ENCODE measurements at regions not wholly inside any gene's neighbourhood (a gene's known extent, or its start where the extent isn't known, plus 50 kb on each side); places are given as distances from the start of the nearest gene placed in this dataset.

DNA sequence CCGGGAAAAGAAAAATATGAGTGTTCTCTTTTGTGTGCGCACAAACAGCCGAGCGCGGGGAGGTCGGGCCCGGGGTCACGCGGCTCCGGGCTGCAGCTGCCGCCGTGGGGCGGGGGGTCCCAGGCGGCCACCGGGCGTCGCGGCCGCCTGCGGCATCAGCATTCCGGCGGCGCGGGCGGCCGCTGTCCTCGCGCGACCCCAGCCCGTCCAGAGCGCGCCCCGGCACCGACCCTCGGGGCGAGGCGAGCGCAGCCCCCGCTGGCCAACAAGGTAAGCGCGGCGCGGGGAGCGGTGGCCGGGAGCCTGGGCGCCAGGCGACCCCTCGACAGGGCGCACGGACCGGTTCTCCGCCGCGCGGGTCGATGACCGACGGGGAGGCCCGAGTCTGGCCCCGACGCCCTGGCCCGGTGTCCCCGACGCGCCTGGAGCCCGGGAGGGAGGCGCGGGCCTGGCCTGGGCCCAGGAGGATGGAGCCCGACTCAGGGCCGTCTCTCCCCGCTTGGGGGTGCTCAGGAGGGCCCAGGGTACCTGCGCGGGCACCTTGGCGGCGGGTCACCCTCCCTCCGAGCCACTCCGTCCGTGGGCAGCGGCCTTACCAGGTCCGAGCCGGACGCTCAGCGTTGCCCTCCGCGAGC is 103.9 kb upstream of the DIO3 start:
- DNase-seq (ENCODE audit: insufficient read length), result no peak
- no peak for FAIRE-seq
- TF ChIP-seq POLR2A (IDR thresholded peaks at IDR 0.05; ENCODE audit: low read depth, low read length), result no peak
- no peak for TF ChIP-seq TAF1 (IDR thresholded peaks at IDR 0.05; ENCODE audit: borderline replicate concordance, low read depth, low read length)
- TF ChIP-seq POLR2AphosphoS5 (IDR thresholded peaks at IDR 0.05; ENCODE audit: low read depth, low read length), result no peak

DNA sequence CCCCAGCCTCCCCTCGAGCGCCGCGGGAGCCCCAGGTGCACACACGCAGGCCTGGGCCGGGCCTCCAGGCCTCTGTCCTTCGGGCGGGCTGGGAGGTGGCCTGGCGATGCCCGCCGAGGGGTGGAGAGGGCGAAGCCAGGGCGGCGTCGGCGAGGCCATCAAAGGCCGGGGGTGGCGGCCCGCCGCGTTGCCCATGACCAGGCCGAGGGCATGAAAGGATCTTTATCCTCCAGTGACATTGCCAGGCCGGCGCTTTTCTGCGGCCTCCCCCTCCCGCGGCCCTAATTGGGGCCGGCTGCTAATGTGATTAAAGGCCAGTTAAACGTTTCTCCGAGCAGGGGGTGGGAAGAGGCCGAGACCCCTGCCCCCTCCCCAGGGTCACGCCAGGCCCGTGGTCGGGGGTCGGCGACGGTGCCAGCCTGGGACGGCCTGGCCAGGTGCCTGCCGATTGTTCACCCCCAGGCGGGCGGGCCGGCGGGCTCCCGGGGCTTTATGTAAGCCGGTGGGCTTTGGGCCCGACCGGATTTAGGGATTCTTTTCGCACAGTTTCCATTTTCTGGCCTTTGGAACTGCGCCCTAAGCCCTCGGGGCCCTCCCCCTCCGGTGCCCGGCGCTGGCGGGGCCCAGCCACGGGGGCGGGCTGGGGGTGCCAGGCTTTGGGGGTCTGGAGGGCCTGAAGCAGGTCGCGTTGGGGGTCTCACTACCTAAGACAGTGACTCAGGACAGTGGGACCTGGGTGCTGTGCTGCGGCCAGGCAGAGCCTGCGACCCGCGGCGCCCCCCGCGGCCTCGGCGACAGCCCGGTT is 103.2 kb upstream of the DIO3 start:
- no peak for FAIRE-seq
- no peak for DNase-seq (ENCODE audit: insufficient read length)
- TF ChIP-seq POLR2AphosphoS5 (IDR thresholded peaks at IDR 0.05; ENCODE audit: low read depth, low read length), result no peak
- TF ChIP-seq TAF1 (IDR thresholded peaks at IDR 0.05; ENCODE audit: borderline replicate concordance, low read depth, low read length), result no peak
- TF ChIP-seq POLR2A (IDR thresholded peaks at IDR 0.05; ENCODE audit: low read depth, low read length), result no peak

DNA sequence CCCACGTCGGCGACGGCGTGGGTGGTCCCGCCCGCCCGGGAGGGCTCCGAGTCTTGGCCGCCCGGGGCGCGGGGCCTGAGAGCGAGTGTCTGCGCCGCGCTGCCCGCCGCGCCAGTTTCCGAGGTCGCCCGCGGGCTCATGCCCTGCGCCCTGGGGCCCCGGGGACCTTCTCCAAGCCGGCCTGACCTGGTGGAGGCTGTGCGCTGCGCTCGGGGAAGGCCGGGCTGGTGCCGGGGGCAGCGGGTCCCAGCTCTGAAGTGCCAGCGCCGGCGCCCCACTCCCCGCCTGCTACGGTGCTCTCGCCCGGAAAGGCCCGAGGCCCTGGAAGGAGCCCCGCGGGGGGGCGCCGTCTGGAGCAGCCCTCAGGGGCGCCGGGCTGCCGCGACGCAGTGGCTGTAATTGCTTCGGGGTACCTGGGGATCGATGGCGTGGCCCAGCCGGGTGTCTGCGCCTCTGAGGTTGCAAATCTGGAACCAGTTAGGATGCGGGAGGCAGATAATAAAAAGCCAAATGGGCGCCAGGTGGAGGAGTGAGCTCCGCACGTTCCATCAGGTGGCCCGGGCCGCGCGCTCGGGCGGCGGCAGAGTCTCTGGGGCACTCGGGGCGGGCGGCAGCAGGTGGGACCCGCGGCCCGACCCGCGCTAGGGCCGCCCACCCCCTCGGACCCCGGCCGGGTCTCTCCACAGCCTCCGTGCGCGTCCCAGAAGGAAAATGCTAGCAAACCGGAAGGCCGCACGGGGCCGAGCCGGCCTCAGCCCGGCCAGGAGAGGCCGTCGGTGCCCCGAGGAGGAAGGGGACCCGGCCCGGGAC is 102.3 kb upstream of the DIO3 start:
- FAIRE-seq (no peak), DNase-seq (ENCODE audit: insufficient read length) (no peak)
- TF ChIP-seq TAF1 (IDR thresholded peaks at IDR 0.05; ENCODE audit: borderline replicate concordance, low read depth, low read length) (no peak), POLR2AphosphoS5 (IDR thresholded peaks at IDR 0.05; ENCODE audit: low read depth, low read length) (no peak), POLR2A (IDR thresholded peaks at IDR 0.05; ENCODE audit: low read depth, low read length) (no peak)

DNA sequence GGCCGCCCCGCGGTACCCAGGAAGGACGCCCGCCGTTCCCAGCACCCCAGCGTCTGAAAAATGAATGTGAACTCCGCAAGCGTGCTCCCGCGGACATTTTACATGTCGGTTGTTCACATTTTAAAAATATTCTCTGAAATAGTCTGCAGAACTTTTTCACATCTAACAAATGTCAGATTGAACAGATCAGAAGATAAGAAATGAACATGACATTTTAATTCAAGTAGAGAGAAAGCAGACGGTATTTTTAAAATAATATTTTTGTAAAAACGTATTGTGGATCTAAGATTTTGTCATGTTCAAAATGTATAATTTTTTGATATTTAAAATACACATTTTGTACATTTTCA is 101.8 kb upstream of the DIO3 start:
- no peak for TF ChIP-seq POLR2A (IDR thresholded peaks at IDR 0.05; ENCODE audit: low read depth, low read length)
- TF ChIP-seq TAF1 (IDR thresholded peaks at IDR 0.05; ENCODE audit: borderline replicate concordance, low read depth, low read length), result no peak
- TF ChIP-seq POLR2AphosphoS5 (IDR thresholded peaks at IDR 0.05; ENCODE audit: low read depth, low read length), result no peak
- FAIRE-seq (no peak), DNase-seq (ENCODE audit: insufficient read length) (no peak)

DNA sequence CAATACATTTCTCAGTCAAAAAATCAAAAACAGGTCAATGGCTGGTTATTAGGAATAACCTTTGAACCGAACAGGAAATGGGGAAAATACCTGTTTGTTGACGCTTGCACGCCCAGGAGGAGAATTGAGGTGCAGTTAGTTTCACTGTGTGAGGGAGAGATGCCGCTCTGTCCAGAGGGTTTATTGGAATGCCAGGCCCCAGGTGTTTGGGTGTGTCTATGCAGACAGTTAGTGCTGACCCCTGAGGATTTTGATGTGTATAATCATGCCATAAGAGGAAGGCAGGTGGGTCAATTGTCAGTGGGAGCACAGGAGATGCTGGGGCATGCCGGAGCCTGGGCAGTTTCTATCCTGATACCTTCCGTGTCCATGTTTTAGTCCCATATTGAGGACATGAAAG is 100.8 kb upstream of the DIO3 start:
- TF ChIP-seq POLR2AphosphoS5 (IDR thresholded peaks at IDR 0.05; ENCODE audit: low read depth, low read length) (no peak), TAF1 (IDR thresholded peaks at IDR 0.05; ENCODE audit: borderline replicate concordance, low read depth, low read length) (no peak), POLR2A (IDR thresholded peaks at IDR 0.05; ENCODE audit: low read depth, low read length) (no peak)
- DNase-seq (ENCODE audit: insufficient read length) (no peak), FAIRE-seq (no peak)

DNA sequence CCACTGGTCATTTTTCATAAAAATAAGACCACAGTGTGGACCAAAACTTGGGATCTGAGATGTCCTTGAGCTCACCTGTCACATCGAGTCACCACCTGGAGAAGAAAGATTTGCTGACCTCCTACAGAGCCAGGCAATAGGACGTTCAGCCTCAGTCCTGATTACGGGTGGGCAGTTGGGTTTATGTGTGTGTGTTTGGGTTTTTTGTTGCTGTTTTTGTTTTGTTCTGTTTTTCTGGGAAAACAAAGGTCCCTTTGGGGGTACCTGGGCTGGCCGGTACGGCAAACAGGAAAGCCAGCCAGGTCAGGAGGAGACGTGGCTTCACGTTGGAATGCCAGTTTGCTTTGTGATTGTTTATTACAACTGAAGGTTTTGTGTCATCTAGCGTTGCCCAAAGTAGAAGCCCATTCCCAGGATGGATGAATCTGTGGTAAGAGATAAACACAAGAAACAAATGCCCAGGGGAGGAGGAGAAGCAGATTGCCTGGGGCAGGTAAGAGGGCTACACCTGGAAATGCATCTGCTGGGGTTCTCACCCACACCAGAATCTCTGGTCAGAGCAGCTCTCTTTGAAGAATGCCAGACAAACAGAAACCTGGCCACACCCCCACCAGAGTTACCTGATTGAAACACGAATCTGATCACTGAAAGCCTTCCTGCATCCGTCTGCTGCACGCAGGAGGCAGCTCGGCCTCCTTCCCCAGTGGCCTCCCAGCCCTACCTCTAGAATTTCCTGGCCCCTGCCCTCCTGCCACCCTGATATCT is 100.1 kb upstream of the DIO3 start:
- TF ChIP-seq POLR2A (IDR thresholded peaks at IDR 0.05; ENCODE audit: low read depth, low read length) (no peak), POLR2AphosphoS5 (IDR thresholded peaks at IDR 0.05; ENCODE audit: low read depth, low read length) (no peak), TAF1 (IDR thresholded peaks at IDR 0.05; ENCODE audit: borderline replicate concordance, low read depth, low read length) (no peak)
- no peak for DNase-seq (ENCODE audit: insufficient read length)
- FAIRE-seq, result no peak

DNA sequence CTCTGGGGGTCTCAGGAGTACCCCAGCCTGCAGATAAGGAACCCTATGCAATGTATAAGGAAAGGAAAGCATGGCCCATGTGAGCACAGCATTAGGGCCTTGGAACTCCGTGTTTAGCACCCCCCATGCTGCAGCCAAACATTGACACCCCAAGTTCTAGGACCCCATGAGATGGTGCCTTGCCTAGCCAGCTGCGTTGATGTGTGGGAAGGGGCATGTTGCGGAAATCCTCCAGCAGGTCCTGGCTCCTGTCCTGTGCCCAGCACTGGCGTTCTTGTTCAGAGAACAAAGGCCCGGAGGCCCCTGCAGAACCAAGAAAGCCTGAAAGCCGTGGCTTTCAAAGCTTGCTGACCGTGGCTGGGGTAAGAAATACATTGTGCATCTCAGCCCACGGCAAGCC is 99.4 kb upstream of the DIO3 start:
- TF ChIP-seq TAF1 (IDR thresholded peaks at IDR 0.05; ENCODE audit: borderline replicate concordance, low read depth, low read length), result no peak
- no peak for TF ChIP-seq POLR2A (IDR thresholded peaks at IDR 0.05; ENCODE audit: low read depth, low read length)
- no peak for TF ChIP-seq POLR2AphosphoS5 (IDR thresholded peaks at IDR 0.05; ENCODE audit: low read depth, low read length)
- FAIRE-seq, result no peak
- DNase-seq (ENCODE audit: insufficient read length), result no peak

DNA sequence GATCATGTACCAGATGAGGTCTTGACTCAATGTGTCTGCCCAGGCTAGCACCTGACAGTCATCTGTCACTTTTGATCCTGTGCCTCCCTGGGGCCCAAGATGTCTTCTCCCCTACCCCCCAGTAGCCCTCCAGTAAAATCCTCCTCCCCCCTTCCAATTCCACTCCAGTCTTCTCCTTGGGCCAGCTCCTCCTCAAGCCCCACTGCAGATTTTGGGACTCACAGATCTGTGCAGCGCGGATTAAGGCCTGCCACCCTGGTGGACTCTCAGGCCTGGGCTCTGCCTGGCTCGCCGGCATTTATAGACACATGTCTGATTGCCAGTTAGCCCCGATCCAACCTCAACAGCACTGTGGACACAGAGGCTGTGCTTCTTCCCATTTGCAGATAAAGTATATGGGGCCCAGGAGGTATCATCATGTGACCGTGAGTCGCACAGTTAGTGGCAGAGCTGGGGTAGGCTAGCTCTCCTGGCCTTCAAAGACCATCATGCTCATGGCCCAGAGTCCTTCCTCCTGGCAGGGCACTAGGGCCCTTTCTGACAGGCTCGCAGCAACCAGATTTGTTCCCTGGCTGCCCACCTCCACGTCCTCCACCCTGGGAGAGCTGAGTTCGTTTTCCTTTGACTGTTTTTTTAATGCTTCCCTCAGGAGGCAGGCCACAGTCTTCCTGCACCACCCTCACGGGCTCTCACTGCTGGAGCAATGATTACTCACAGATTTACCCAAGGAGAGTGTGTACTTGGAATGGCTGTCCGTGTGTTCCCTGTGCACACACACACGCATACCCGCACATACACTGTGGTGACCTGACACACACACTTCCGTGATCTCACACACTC is 98.3 kb upstream of the DIO3 start:
- no peak for TF ChIP-seq TAF1 (IDR thresholded peaks at IDR 0.05; ENCODE audit: borderline replicate concordance, low read depth, low read length)
- TF ChIP-seq POLR2A (IDR thresholded peaks at IDR 0.05; ENCODE audit: low read depth, low read length), result no peak
- no peak for TF ChIP-seq POLR2AphosphoS5 (IDR thresholded peaks at IDR 0.05; ENCODE audit: low read depth, low read length)
- FAIRE-seq (no peak), DNase-seq (ENCODE audit: insufficient read length) (no peak)

DNA sequence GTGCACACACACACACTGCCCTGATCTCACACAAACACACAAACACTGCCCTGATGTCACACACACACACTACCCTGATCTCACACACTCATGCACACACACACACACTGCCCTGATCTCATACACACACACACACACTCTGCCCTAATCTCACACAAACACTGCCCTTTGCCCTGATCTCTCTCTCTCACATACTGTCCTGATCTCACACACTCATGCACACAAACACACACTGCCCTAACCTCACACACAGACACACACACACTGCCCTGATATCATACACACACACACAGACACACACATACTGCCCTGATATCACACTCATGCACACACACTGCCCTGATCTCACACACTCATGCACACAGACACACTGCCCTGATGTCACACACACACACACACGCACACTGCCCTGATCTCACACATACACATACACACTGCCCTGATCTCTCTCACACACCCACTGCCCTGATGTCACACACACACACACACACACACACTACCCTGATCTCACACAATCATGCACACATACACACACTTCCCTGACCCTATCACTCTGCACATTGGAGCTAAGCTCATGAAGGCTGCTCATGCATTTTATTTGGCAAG is 97.6 kb upstream of the DIO3 start:
- TF ChIP-seq TAF1 (IDR thresholded peaks at IDR 0.05; ENCODE audit: borderline replicate concordance, low read depth, low read length) (no peak), POLR2A (IDR thresholded peaks at IDR 0.05; ENCODE audit: low read depth, low read length) (no peak)
- FAIRE-seq (no peak), DNase-seq (ENCODE audit: insufficient read length) (no peak)

Data from GM12892 (cell line).